ENCODE measurements at regions not wholly inside any gene's neighbourhood (a gene's known extent, or its start where the extent isn't known, plus 50 kb on each side); places are given as distances from the start of the nearest gene placed in this dataset.
"Not testable (repeated sequence)": the region's sequence is repeated elsewhere in the genome, so short reads cannot be mapped to it uniquely, and the experiment has no call there.

DNA sequence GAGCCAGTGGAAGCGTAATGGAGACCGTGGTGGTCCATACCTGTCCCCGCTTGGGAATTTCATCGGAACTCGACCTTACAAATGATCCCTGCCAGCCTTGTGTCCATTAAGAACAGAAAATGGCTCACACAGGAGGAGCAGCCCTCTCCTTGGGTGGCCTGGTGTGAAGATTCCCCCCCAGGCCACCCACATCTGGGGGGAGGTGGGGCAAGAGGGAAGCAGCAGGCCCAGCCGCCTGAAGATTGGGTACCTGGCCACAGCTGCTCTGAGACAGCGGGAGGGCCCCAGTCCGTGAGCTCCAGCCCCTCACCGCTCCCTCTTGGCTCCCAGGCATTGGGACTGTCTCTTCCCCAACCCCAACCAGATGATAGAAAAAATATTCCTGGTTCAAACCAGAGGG, 277.8 kb upstream of the FOXF1 start:
- intact Hi-C loops (cut with micrococcal nuclease): no loop called here
- CTCF ChIA-PET: no interaction called here

DNA sequence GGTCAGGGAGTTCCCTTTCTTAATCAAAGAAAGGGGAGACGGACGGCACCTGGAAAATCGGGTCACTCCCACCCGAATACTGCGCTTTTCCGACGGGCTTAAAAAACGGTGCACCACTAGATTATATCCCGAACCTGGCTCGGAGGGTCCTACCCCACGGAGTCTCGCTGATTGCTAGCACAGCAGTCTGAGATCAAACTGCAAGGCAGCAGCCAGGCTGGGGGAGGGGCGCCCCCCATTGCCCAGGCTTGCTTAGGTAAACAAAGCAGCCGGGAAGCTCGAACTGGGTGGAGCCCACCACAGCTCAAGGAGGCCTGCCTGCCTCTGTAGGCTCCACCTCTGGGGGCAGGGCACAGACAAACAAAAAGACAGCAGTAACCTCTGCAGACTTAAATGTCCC, 276.8 kb upstream of the FOXF1 start:
- H3K27me3 Mint-ChIP-seq; H3K9me3 Mint-ChIP-seq; DNase-seq; H3K4me1 Mint-ChIP-seq (ENCODE audit: low read depth); intact Hi-C loops (cut with micrococcal nuclease); H3K36me3 Mint-ChIP-seq; H3K27ac Mint-ChIP-seq; H3K4me3 Mint-ChIP-seq; POLR2A ChIA-PET; CTCF ChIA-PET: not testable (repeated sequence)

More for the DNA sequence above, 277.8 kb upstream of the FOXF1 start:
- POLR2A ChIA-PET: no interaction called here
- Mint-ChIP-seq H3K9me3 (no peaks in the 10 kb centered on the region), H3K27ac (no peak overlapping the region), H3K36me3 (no peaks in the 10 kb centered on the region), H3K4me1 (ENCODE audit: low read depth) (no peaks in the 10 kb centered on the region), H3K4me3 (no peak overlapping the region), H3K27me3 (peaks cover 12% of the 10 kb centered on the region)
- DNase-seq: no peak

DNA sequence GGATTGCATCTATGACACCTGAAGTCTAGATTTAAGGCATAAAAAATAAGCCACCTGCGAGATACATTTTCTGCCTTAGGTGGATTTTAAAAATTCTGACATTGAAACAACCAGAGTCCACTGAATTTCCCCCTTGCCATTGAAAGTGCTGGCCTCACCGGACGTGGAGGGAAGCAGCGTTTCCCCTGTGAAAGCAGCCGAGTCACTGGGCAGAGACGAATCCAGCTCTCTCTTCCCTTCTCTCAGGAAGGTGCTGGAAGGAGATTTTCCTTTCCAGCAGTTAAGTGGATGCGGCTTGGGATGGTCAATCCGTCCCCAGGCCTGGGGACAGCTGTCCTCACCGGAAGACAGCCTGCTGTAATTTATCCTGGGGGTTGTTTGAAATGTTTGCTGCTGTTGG, 270.9 kb upstream of the FOXF1 start:
- H3K27me3 Mint-ChIP-seq: peaks cover 21% of the 10 kb centered on the region
- H3K4me1 Mint-ChIP-seq (ENCODE audit: low read depth): no peaks in the 10 kb centered on the region
- ChIA-PET POLR2A (no interaction called here), CTCF (no interaction called here)
- no peak for DNase-seq
- no peaks in the 10 kb centered on the region for H3K9me3 Mint-ChIP-seq
- intact Hi-C loops (cut with micrococcal nuclease): no loop called here
- H3K4me3 Mint-ChIP-seq: no peak overlapping the region
- H3K27ac Mint-ChIP-seq: no peak overlapping the region
- no peaks in the 10 kb centered on the region for H3K36me3 Mint-ChIP-seq

DNA sequence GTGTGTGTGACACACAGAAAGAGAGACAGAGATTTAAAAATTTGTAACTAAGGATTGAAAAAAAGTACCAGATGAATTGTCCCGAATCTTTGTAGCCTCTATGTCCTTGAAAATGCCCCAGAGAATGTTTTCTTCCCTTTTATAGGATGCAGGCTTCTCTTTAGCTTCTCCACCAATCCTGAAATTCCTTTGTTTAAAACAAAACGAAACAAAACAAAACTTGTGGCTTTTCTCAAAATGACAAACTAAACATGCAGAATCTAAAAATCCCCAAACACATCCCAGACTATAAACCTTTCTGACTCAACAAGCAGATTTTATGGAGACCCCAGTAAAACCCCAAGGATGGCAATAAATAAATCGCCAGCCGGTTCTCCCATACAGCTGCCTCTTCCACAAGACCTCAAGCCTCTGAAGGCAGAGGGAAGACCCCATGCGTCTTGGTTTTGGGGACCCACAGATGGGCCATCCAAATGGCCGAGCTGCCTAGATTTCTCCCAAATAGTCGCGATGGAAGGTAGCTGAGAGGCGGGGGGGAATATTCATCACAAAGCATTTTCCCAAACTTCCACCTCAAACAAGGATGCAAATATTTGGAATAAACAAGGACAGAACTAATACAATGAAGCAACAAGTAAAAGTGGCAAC, 269.5 kb upstream of the FOXF1 start:
- Mint-ChIP-seq H3K9me3 (no peaks in the 10 kb centered on the region), H3K27me3 (peaks cover 21% of the 10 kb centered on the region), H3K4me3 (no peak overlapping the region), H3K36me3 (no peaks in the 10 kb centered on the region), H3K27ac (no peak overlapping the region), H3K4me1 (ENCODE audit: low read depth) (no peaks in the 10 kb centered on the region)
- CTCF ChIA-PET: no interaction called here
- POLR2A ChIA-PET: no interaction called here
- intact Hi-C loops (cut with micrococcal nuclease): no loop called here
- DNase-seq: no peak

DNA sequence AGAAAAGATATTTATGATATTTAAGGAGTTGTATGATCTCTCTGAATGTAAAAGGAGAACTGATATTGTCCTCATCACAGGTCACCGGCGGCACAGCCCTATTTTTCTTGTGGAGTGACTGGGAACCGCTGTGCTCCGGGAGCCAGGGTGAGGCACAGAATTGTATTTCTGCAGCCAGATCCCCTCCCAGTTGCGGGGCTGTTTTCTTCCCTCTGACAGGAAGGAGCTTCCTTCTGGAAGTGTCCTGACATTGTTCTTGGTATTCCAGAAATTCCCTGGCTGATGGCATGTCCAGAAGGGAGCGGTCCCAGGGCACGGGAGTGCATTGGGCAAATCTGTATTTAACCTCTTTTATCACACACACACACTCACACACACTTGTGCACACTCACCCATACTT, 268.6 kb upstream of the FOXF1 start:
- Mint-ChIP-seq H3K9me3 (no peaks in the 10 kb centered on the region), H3K4me3 (no peak overlapping the region), H3K27me3 (peaks cover 21% of the 10 kb centered on the region), H3K36me3 (no peaks in the 10 kb centered on the region), H3K4me1 (ENCODE audit: low read depth) (no peaks in the 10 kb centered on the region), H3K27ac (no peak overlapping the region)
- POLR2A ChIA-PET: no interaction called here
- intact Hi-C loops (cut with micrococcal nuclease): no loop called here
- no peak for DNase-seq
- CTCF ChIA-PET: no interaction called here

DNA sequence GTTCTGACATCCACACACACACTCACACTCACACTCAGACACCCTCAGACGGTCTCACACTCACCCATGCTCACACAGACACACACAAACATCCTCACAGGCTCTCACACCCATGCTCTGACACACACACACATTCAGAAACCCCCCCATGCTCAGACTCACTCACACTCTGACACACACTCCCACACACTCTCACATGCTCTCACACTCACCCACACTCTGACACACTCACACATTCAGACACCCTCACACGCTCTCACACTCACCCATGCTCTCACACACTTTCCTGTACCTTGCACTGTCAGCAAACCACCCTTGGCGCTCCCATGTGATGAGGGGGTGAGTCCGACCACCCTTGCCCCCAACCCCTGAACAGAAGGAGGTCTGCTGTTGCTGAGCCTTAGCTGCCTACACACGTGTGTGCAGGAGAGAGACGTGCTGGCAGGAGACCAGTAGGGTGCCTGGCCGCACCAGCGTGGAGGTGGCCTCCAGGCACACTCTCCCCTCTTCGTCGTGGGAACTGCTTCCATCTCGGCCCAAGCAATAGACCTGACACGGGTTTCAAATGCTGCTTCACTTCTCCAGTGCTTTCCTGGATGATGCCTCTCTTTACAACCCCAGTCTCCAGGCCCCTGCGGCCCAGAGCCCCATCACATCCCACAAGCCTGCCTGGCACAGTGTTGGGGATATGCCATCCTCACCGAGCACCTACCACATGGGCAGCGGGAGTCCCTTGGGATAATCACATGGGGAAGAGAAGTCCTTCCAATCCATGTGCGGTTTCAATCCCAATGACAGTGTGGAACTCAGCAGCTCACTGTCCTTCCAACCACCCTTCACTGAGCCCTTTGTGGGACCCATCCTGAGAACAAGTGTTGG, 267.8 kb upstream of the FOXF1 start:
- Mint-ChIP-seq H3K36me3 (no peaks in the 10 kb centered on the region), H3K4me3 (no peak overlapping the region)
- CTCF ChIA-PET: no interaction called here

DNA sequence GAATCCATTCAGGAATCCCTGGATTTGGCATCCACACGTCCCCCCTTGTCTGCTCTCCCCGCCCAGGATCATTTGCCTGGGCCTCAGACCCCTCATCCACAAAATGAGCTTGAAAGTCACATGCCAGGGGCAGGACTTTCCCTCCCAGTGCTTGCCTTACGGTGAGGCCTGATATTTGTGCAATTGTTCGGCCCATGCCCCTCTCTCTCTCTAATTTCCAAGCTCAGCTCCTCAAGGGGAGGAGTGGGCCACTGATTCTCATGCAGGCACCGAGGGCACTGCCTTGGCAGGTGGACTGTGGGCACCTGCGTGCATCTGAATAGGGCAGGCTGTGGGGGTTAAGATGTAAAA, 267.2 kb upstream of the FOXF1 start:
- intact Hi-C loops (cut with micrococcal nuclease): no loop called here
- DNase-seq: no peak
- H3K4me1 Mint-ChIP-seq (ENCODE audit: low read depth): no peaks in the 10 kb centered on the region
- ChIA-PET CTCF (no interaction called here), POLR2A (no interaction called here)
- H3K27me3 Mint-ChIP-seq: peaks cover 21% of the 10 kb centered on the region
- H3K36me3 Mint-ChIP-seq: no peaks in the 10 kb centered on the region
- H3K9me3 Mint-ChIP-seq: no peaks in the 10 kb centered on the region
- no peak overlapping the region for H3K4me3 Mint-ChIP-seq
- H3K27ac Mint-ChIP-seq: no peak overlapping the region

More for the DNA sequence above, 267.8 kb upstream of the FOXF1 start:
- no peaks in the 10 kb centered on the region for H3K9me3 Mint-ChIP-seq
- POLR2A ChIA-PET: no interaction called here
- no peak for DNase-seq
- H3K4me1 Mint-ChIP-seq (ENCODE audit: low read depth): no peaks in the 10 kb centered on the region
- H3K27me3 Mint-ChIP-seq: peaks cover 21% of the 10 kb centered on the region
- no peak overlapping the region for H3K27ac Mint-ChIP-seq
- intact Hi-C loops (cut with micrococcal nuclease): no loop called here

DNA sequence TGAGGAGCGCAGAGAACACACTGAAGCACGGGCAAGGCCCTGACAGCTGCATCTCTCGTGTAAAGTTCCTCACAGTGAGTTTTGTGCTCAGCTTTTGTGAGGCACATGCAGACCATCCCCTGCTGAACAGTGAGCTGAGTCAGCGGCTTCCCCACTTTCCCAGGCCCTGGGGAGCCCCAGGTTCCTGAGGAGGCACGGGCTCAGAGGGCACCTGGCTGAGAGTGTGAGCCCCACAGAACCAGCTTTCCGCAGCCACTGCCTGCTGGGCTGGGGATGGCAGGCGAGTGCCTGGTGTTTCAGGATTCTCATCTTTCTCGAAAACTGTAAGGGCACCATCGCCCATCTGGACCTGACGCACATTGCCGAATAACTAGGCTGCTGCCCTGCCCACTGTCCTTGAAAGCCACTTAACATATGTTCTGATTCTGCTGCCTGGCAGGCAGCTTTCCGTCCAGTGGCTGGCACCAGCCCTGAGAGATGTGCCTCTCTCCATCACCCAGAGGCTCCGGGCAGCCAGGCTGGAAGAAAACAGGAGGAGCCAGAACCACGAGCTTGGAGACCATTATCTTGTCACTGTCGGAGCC, 266.7 kb upstream of the FOXF1 start:
- intact Hi-C loops (cut with micrococcal nuclease): no loop called here
- no peaks in the 10 kb centered on the region for H3K36me3 Mint-ChIP-seq
- H3K27me3 Mint-ChIP-seq: peaks cover 21% of the 10 kb centered on the region
- CTCF ChIA-PET: no interaction called here
- H3K4me1 Mint-ChIP-seq (ENCODE audit: low read depth): no peaks in the 10 kb centered on the region
- no peak for DNase-seq
- POLR2A ChIA-PET: no interaction called here
- no peaks in the 10 kb centered on the region for H3K9me3 Mint-ChIP-seq
- no peak overlapping the region for H3K27ac Mint-ChIP-seq
- no peak overlapping the region for H3K4me3 Mint-ChIP-seq

DNA sequence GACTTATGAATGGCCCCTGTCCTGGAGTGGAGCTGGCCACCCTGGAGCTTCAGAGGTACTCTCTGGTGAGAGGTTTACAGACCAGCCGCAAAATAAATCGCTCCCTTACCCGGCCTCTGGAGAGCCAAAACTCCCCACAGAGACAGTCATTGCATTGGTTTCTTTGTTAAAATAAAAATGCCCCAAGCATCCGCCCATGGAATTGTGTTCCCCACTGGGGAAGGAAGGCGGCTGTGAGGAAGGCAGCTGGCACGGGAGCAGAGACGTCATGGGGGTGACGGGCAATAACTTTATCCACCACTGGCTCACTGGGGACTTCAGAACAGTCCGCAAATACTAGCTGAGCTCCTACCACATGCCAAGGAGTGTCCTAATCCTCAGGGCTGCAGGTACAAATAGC, 266.2 kb upstream of the FOXF1 start:
- CTCF ChIA-PET: no interaction called here
- Mint-ChIP-seq H3K9me3 (no peaks in the 10 kb centered on the region), H3K4me3 (no peak overlapping the region), H3K27ac (no peak overlapping the region), H3K36me3 (no peaks in the 10 kb centered on the region), H3K4me1 (ENCODE audit: low read depth) (no peaks in the 10 kb centered on the region), H3K27me3 (peaks cover 21% of the 10 kb centered on the region)
- DNase-seq: no peak
- POLR2A ChIA-PET: no interaction called here
- intact Hi-C loops (cut with micrococcal nuclease): no loop called here

DNA sequence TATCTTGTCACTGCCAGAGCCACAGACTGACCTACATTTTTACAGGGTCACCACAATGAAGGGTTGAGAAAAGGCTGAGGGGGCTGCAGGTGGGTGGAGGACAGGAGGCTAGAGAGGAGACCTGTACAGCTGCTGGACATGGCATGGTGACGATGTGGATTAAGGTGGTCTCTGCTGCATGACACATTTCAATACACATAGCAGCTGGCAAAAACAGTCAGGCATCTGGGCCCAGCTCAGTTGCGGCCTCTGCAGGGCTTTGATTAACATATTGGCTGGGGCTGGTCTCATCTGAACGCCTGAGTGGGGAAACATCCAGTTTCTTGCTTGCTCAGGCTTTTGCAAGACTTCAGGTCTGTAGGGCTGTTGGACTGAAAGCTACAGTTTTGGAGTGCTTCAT, 265.4 kb upstream of the FOXF1 start:
- intact Hi-C loops (cut with micrococcal nuclease): no loop called here
- H3K27me3 Mint-ChIP-seq: peaks cover 21% of the 10 kb centered on the region
- no peak overlapping the region for H3K27ac Mint-ChIP-seq
- ChIA-PET CTCF (no interaction called here), POLR2A (no interaction called here)
- no peaks in the 10 kb centered on the region for H3K9me3 Mint-ChIP-seq
- H3K4me1 Mint-ChIP-seq (ENCODE audit: low read depth): no peaks in the 10 kb centered on the region
- no peak for DNase-seq
- no peaks in the 10 kb centered on the region for H3K36me3 Mint-ChIP-seq
- no peak overlapping the region for H3K4me3 Mint-ChIP-seq

DNA sequence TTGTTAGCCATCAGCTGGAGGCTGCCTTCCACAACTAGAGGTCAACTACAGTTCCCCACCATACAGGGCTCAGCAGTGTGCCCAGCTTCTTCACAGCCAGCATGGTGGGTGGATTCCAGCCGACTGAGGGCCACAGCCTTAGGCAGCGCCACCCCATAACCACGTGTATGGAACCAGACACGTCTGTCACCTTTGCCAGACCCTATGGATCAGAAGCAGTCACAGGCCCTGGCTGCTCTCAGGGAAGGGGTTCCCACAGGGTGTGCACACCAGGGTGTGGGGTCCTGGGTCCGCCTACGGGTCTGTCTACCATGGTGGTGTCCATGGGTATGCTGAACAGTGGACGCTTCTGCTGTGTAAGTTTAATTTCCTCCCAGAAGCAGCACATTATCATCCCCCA, 265.0 kb upstream of the FOXF1 start:
- no peaks in the 10 kb centered on the region for H3K36me3 Mint-ChIP-seq
- intact Hi-C loops (cut with micrococcal nuclease): no loop called here
- no peak overlapping the region for H3K4me3 Mint-ChIP-seq
- H3K4me1 Mint-ChIP-seq (ENCODE audit: low read depth): no peaks in the 10 kb centered on the region
- H3K27me3 Mint-ChIP-seq: peaks cover 21% of the 10 kb centered on the region
- no peak overlapping the region for H3K27ac Mint-ChIP-seq
- no peaks in the 10 kb centered on the region for H3K9me3 Mint-ChIP-seq
- ChIA-PET POLR2A (no interaction called here), CTCF (no interaction called here)
- no peak for DNase-seq

DNA sequence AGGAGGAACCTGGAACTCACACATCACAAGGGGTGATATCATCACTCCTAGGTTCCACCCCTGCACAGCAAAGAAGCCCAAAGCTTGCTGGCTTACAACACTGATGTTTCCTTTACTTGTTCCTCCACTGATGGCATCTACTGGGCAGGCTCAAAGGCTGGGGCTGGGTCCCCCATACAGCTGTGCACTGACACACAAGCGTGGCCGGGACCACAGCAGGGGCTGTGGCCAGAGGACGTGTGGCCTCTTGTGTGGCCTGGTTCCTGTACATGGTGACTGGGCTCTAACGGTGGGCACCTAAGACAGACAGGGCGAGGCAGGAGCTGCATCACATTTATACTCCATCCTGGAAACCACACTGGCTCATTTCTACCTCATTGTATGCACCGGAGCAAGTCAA, 264.4 kb upstream of the FOXF1 start:
- H3K9me3 Mint-ChIP-seq: no peaks in the 10 kb centered on the region
- H3K4me1 Mint-ChIP-seq (ENCODE audit: low read depth): no peaks in the 10 kb centered on the region
- H3K4me3 Mint-ChIP-seq: no peak overlapping the region
- no peak for DNase-seq
- H3K27me3 Mint-ChIP-seq: peaks cover 18% of the 10 kb centered on the region
- POLR2A ChIA-PET: no interaction called here
- intact Hi-C loops (cut with micrococcal nuclease): no loop called here
- CTCF ChIA-PET: no interaction called here
- H3K27ac Mint-ChIP-seq: no peak overlapping the region
- H3K36me3 Mint-ChIP-seq: no peaks in the 10 kb centered on the region

DNA sequence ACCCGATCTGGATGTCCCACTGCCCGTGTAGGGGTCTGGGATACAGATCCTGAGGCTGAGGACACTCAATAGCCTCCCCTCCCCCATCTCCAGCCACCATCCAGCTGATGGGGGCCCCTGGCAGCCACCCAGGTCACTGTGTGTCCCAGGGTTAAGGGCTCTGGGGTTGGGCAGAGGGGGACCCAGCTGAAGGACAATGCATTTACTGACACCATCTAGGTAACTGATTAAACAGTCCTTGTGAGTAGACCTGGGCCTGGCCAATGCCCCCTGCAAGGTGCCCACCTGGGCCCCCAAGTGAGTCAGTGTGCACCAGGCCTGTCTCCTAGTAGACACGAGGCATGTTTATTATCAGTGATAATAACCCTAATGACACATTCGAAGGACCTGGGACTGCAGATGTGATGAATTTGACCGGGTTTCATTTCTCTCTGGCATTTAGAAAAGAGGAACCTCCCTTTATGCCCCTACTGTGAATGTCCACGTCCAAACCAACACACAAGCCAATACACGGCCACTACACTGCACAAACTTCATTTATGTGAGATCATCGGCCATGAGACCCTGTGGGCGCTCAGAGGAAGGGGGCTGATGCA, 261.9 kb upstream of the FOXF1 start:
- intact Hi-C loops (cut with micrococcal nuclease): no loop called here
- H3K4me1 Mint-ChIP-seq (ENCODE audit: low read depth): no peaks in the 10 kb centered on the region
- ChIA-PET POLR2A (no interaction called here), CTCF (no interaction called here)
- peaks cover 2% of the 10 kb centered on the region for H3K27me3 Mint-ChIP-seq
- H3K4me3 Mint-ChIP-seq: no peak overlapping the region
- no peak overlapping the region for H3K27ac Mint-ChIP-seq
- no peaks in the 10 kb centered on the region for H3K36me3 Mint-ChIP-seq
- no peak for DNase-seq
- H3K9me3 Mint-ChIP-seq: no peaks in the 10 kb centered on the region
